Glomerular visceral epithelial cell (primary cell): ENCODE measurements at regions not wholly inside any gene's neighbourhood (a gene's known extent, or its start where the extent isn't known, plus 50 kb on each side); places are given as distances from the start of the nearest gene placed in this dataset.
A peak's percentile ranks its signal among the peaks of the same experiment; 100 is the strongest.

ENCODE experiments used
- DNase-seq: peaks from one replicate; pipeline ENCODE4 v3.0.0-alpha.2; 2016; ENCODE audit errors: extremely low spot score

GRCh38 chr3:180341516-180341915 lies 260.4 kb upstream of the TTC14 start:
- no peak for DNase-seq

GRCh38 chr3:180351601-180352000 lies 250.4 kb upstream of the TTC14 start:
- no peak for DNase-seq

- DNase-seq: no peak
These were observed 249.7 kb upstream of the TTC14 start for GRCh38 chr3:180352261-180352660.

- DNase-seq: no peak
These were observed 247.7 kb upstream of the TTC14 start for GRCh38 chr3:180354214-180354613.

- no peak for DNase-seq
These were observed 243.8 kb upstream of the TTC14 start for GRCh38 chr3:180358179-180358578.

- no peak for DNase-seq
These were observed 242.7 kb upstream of the TTC14 start for GRCh38 chr3:180359061-180359952.

GRCh38 chr3:180359953-180360279 lies 242.0 kb upstream of the TTC14 start:
- DNase-seq: no peak

- no peak for DNase-seq
These were observed 239.9 kb upstream of the TTC14 start for GRCh38 chr3:180362081-180362480.

GRCh38 chr3:180375831-180376230 lies 226.1 kb upstream of the TTC14 start:
- DNase-seq: no peak

- DNase-seq: no peak
These were observed 223.5 kb upstream of the TTC14 start for GRCh38 chr3:180378496-180378895.

GRCh38 chr3:180382638-180383180 lies 219.3 kb upstream of the TTC14 start:
- DNase-seq: no peak

GRCh38 chr3:180383332-180384020 lies 218.5 kb upstream of the TTC14 start:
- DNase-seq: peak; percentile 3

- no peak for DNase-seq
These were observed 211.7 kb upstream of the TTC14 start for GRCh38 chr3:180390313-180390712.

GRCh38 chr3:180391001-180391400 lies 211.0 kb upstream of the TTC14 start:
- no peak for DNase-seq

GRCh38 chr3:180401226-180401625 lies 200.7 kb upstream of the TTC14 start:
- DNase-seq: no peak

- DNase-seq: peak; percentile 2
These were observed 199.4 kb upstream of the TTC14 start for GRCh38 chr3:180402471-180403073.

GRCh38 chr3:180403156-180403555 lies 198.8 kb upstream of the TTC14 start:
- no peak for DNase-seq

GRCh38 chr3:180408654-180409053 lies 193.3 kb upstream of the TTC14 start:
- peak; percentile 36 for DNase-seq

GRCh38 chr3:180409170-180409569 lies 192.8 kb upstream of the TTC14 start:
- no peak for DNase-seq

- DNase-seq: no peak
These were observed 192.1 kb upstream of the TTC14 start for GRCh38 chr3:180409883-180410282.

- DNase-seq: no peak
These were observed 187.8 kb upstream of the TTC14 start for GRCh38 chr3:180414157-180414556.

- no peak for DNase-seq
These were observed 185.8 kb upstream of the TTC14 start for GRCh38 chr3:180416111-180416594.
